ENCODE measurements at regions not wholly inside any gene's neighbourhood (a gene's known extent, or its start where the extent isn't known, plus 50 kb on each side); places are given as distances from the start of the nearest gene placed in this dataset.

- TF ChIP-seq NFIC (IDR thresholded peaks at IDR 0.05) = no peak
- TF ChIP-seq EGR1 (IDR thresholded peaks at IDR 0.05) = no peak
- TF ChIP-seq USF1 (IDR thresholded peaks at IDR 0.05) = no peak
- no peak for TF ChIP-seq MAX (IDR thresholded peaks at IDR 0.05)
Measured at GRCh38 chr6:164062872-164063271, 648.4 kb downstream of the QKI start.

DNA sequence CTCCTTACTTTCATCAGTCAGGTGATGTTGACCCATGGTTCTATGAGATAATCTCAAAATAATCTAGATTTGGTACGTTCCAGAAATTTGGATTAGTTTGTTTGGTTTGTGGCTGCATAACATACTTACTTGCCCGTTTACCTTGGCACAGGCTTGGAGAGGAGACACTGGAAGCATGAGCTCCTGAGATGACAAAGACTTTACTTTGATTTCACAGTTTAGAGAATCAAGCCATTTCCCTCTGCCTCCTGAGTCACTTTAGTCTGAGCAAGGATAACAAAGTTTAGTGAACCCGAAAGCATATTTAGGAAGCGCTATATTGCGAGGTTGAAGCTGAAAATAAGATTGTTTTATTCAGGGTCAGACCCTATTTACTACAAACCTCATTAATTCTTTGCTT, 643.4 kb downstream of the QKI start:
- TF ChIP-seq ZBTB7A (IDR thresholded peaks at IDR 0.05; ENCODE audit: low read depth) = no peak
- TF ChIP-seq USF1 (IDR thresholded peaks at IDR 0.05) = no peak
- no peak for TF ChIP-seq RAD21 (IDR thresholded peaks at IDR 0.05; ENCODE audit: low read depth)

DNA sequence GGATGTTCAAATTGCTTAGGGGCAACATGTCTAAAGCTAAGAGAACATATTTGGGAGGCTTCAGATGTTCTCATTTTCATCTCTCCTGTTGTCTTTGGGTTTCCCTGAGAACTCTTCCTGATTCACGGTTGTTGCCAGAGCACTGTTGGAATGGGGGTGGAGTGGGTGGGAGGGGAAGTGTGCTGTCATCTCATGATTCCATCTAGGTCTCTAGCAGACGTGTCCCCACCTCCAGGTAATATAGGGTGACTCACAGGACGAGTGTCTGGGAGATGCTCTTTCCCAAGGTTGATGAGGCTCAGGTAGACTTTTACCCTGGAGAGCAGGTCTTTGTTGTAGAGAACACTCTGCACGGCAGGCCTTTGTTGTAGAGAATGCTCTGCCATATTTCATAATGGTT, 636.9 kb downstream of the QKI start:
- no peak for TF ChIP-seq NFIC (IDR thresholded peaks at IDR 0.05)
- no peak for TF ChIP-seq TEAD4 (IDR thresholded peaks at IDR 0.05)
- TF ChIP-seq RAD21 (IDR thresholded peaks at IDR 0.05; ENCODE audit: low read depth) = no peak
- TF ChIP-seq CEBPB (IDR thresholded peaks at IDR 0.05) = no peak
- TF ChIP-seq CREB1 (IDR thresholded peaks at IDR 0.05; ENCODE audit: low read depth) = no peak
- TF ChIP-seq ZBTB7A (IDR thresholded peaks at IDR 0.05; ENCODE audit: low read depth) = no peak
- no peak for TF ChIP-seq EGR1 (IDR thresholded peaks at IDR 0.05)
- no peak for TF ChIP-seq MAX (IDR thresholded peaks at IDR 0.05)
- TF ChIP-seq, protein P1, sequence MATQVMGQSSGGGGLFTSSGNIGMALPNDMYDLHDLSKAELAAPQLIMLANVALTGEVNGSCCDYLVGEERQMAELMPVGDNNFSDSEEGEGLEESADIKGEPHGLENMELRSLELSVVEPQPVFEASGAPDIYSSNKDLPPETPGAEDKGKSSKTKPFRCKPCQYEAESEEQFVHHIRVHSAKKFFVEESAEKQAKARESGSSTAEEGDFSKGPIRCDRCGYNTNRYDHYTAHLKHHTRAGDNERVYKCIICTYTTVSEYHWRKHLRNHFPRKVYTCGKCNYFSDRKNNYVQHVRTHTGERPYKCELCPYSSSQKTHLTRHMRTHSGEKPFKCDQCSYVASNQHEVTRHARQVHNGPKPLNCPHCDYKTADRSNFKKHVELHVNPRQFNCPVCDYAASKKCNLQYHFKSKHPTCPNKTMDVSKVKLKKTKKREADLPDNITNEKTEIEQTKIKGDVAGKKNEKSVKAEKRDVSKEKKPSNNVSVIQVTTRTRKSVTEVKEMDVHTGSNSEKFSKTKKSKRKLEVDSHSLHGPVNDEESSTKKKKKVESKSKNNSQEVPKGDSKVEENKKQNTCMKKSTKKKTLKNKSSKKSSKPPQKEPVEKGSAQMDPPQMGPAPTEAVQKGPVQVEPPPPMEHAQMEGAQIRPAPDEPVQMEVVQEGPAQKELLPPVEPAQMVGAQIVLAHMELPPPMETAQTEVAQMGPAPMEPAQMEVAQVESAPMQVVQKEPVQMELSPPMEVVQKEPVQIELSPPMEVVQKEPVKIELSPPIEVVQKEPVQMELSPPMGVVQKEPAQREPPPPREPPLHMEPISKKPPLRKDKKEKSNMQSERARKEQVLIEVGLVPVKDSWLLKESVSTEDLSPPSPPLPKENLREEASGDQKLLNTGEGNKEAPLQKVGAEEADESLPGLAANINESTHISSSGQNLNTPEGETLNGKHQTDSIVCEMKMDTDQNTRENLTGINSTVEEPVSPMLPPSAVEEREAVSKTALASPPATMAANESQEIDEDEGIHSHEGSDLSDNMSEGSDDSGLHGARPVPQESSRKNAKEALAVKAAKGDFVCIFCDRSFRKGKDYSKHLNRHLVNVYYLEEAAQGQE (IDR thresholded peaks at IDR 0.05; ENCODE audit: low read depth) = no peak
- TF ChIP-seq USF1 (IDR thresholded peaks at IDR 0.05) = no peak
- TF ChIP-seq EP300 (IDR thresholded peaks at IDR 0.05; ENCODE audit: borderline replicate concordance) = no peak
- TF ChIP-seq YY1 (IDR thresholded peaks at IDR 0.05; ENCODE audit: low read depth) = no peak
- no peak for TF ChIP-seq TAF1 (IDR thresholded peaks at IDR 0.05; ENCODE audit: low read depth)
- no peak for TF ChIP-seq FOXM1 (IDR thresholded peaks at IDR 0.05; ENCODE audit: borderline replicate concordance, low read depth)
- TF ChIP-seq TCF12 (IDR thresholded peaks at IDR 0.05; ENCODE audit: low read depth) = no peak

DNA sequence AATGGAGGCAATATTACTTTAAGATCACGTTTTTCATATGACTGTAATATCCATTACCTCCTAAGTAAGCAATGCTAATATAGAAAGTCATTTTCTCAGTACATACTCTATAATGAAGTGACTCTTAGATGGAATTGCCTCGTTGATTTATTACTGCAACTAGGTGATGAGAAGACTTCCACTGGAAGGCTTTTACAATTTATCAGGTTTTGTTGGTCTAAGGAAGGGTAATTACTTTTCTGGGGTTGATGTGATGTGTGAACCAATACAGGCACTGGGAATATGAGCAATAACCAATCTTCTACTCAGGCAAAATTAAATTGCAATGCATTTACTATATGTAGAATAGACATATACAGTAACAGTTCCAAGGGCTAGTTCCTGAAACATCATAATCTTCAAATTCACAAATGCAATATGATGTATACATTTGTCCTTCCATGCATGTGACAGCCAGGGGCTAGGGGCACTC, 635.0 kb downstream of the QKI start:
- no peak for TF ChIP-seq MAX (IDR thresholded peaks at IDR 0.05)
- no peak for TF ChIP-seq RAD21 (IDR thresholded peaks at IDR 0.05; ENCODE audit: low read depth)
- no peak for TF ChIP-seq USF1 (IDR thresholded peaks at IDR 0.05)
- no peak for TF ChIP-seq FOXM1 (IDR thresholded peaks at IDR 0.05; ENCODE audit: borderline replicate concordance, low read depth)
- TF ChIP-seq, protein P1 (IDR thresholded peaks at IDR 0.05; ENCODE audit: low read depth) = no peak
- no peak for TF ChIP-seq EGR1 (IDR thresholded peaks at IDR 0.05)
- TF ChIP-seq YY1 (IDR thresholded peaks at IDR 0.05; ENCODE audit: low read depth) = no peak

DNA sequence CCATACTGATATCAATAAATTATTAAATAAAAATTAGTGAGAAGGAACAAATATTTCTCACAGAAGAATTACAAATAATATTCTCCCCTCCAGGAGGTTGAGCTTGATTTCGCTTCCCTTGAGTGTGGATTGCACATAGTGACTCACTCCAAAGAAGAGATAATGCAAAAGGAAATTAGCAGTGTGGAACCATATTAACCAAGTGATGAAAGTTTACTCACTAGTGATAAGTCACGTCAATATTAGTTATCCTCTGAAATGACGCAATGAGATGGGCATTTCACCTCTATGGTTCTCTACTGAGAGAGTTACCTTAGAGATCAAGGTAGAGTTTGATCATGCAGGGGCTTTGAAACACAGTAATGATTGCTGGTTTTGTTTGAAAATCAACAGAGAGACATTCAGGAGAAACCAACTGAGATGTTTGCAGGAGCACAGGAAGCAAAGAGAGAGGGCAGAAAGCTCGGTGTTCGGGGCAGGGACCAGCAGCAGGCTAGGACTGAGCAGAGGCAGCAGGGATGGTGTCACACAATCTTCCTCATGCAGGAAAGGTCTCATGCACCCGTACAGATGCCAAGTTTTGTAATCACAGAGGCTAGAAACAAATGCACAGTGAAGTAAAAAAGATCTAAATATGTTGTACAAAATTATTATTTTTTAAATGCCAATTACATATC, 634.5 kb downstream of the QKI start:
- no peak for TF ChIP-seq TCF12 (IDR thresholded peaks at IDR 0.05; ENCODE audit: low read depth)
- no peak for TF ChIP-seq EGR1 (IDR thresholded peaks at IDR 0.05)
- TF ChIP-seq MAX (IDR thresholded peaks at IDR 0.05) = no peak
- no peak for TF ChIP-seq NFIC (IDR thresholded peaks at IDR 0.05)
